Heart left ventricle (tissue), 13 donors: ENCODE measurements at regions not wholly inside any gene's neighbourhood (a gene's known extent, or its start where the extent isn't known, plus 50 kb on each side); places are given as distances from the start of the nearest gene placed in this dataset.

Source experiments
- CTCF ChIP-seq, 12 donors: fragments of 200-600 bp; sonication (generic) in 4 of 12; IDR thresholded peaks; one replicate each; pipeline versions ENCODE4 v1.5.0 to v1.8.0; 2018 to 2022; ENCODE audit warnings: antibody characterized with exemption in 12 of 12, mild to moderate bottlenecking in 5 of 12
- POLR2A ChIP-seq, 2 donors: fragments of 450-650 bp; IDR thresholded peaks; one replicate each; pipeline ENCODE4 v1.6.1; 2017; ENCODE audit warnings: antibody characterized with exemption in 2 of 2, mild to moderate bottlenecking in 2 of 2, moderate library complexity in 2 of 2
- donor health status: ischemic (EF 13 %, LVEDD 7.1; RV severe dilation, severe dysfunction).
- donor health status: DM: no; HTN: yes; CAD: no.
- donor health status: DM: no; HTN: no; CAD: no.
- donor health status: ischemic (EF 25% LVEDD 6.9; RV normal size, moderate dysfunction).
- donor health status: ischemic (EF 25% LVEDD 5.7; RV mildly dilated, moderate dysfunction).
- donor health status: ischemic (EF 35%, LVEDD 5.7; RV mildly dilated, moderate dysfunction).
- donor health status: nonischemic (EF 11% LVEDD 7.7; RV severe dilation, severe dysfunction).
- donor health status: DM: yes; HTN: yes; CAD: no.
- donor health status: PGD.
- donor health status: ischemic (EF 29% LVEDD 5.4; RV normal size, mild dysfunction).
- donor health status: nonischemic (EF 23%, LVEDD 6.1; RV moderate dilation, normal function).

DNA sequence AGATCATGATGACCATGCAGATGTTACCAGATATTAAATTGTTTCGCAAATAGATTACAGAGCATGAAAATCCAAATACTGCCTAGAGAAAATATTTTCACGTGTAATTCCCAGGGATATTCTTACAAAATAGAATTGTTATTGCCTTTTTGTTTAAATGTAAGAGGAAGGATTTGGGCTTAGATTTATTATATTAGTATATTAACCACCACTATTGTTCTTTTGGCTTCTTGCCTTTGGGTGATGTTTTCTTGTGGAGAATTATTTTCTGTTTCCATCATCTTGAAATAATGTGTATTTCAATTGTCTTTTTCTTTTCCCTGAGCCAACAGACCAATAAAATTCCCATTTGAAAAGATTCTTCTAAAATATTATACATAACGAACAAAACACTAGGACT, 109.7 kb upstream of the NUDT7 start:
- no peak for TF ChIP-seq CTCF (IDR thresholded peaks at IDR 0.05)
- TF ChIP-seq POLR2A (IDR thresholded peaks at IDR 0.05): no peak
